ENCODE measurements at regions not wholly inside any gene's neighbourhood (a gene's known extent, or its start where the extent isn't known, plus 50 kb on each side); places are given as distances from the start of the nearest gene placed in this dataset.

- Mint-ChIP-seq H3K27me3 (ENCODE audit: insufficient read depth) (no peaks in the 10 kb centered on the region), H3K9me3 (peaks cover 4% of the 10 kb centered on the region), H3K4me3 (no peak overlapping the region), H3K36me3 (ENCODE audit: low read depth) (no peaks in the 10 kb centered on the region), H3K4me1 (ENCODE audit: low read depth) (no peaks in the 10 kb centered on the region), H3K27ac (no peak overlapping the region)
- intact Hi-C loops (cut with micrococcal nuclease) = no loop called here
- DNase-seq (ENCODE audit: low spot score) = no peak
Measured at GRCh38 chr18:37684590-37684989, 119.0 kb upstream of the CELF4 start.

- intact Hi-C loops (cut with micrococcal nuclease) = no loop called here
- Mint-ChIP-seq H3K27ac (no peak overlapping the region), H3K4me1 (ENCODE audit: low read depth) (no peaks in the 10 kb centered on the region), H3K4me3 (no peak overlapping the region), H3K36me3 (ENCODE audit: low read depth) (no peaks in the 10 kb centered on the region), H3K9me3 (peaks cover 4% of the 10 kb centered on the region), H3K27me3 (ENCODE audit: insufficient read depth) (no peaks in the 10 kb centered on the region)
- no peak for DNase-seq (ENCODE audit: low spot score)
Measured at GRCh38 chr18:37684183-37684582, 118.6 kb upstream of the CELF4 start.

GRCh38 chr18:37680911-37681310 lies 115.3 kb upstream of the CELF4 start:
- Mint-ChIP-seq H3K4me3 (no peak overlapping the region), H3K27ac (no peak overlapping the region), H3K9me3 (peaks cover 4% of the 10 kb centered on the region), H3K27me3 (ENCODE audit: insufficient read depth) (no peaks in the 10 kb centered on the region), H3K4me1 (ENCODE audit: low read depth) (no peaks in the 10 kb centered on the region), H3K36me3 (ENCODE audit: low read depth) (no peaks in the 10 kb centered on the region)
- DNase-seq (ENCODE audit: low spot score) = no peak
- intact Hi-C loops (cut with micrococcal nuclease) = no loop called here

- Mint-ChIP-seq H3K36me3 (ENCODE audit: low read depth) (no peaks in the 10 kb centered on the region), H3K27me3 (ENCODE audit: insufficient read depth) (no peaks in the 10 kb centered on the region), H3K4me3 (no peak overlapping the region), H3K27ac (no peak overlapping the region), H3K9me3 (peaks cover 4% of the 10 kb centered on the region), H3K4me1 (ENCODE audit: low read depth) (no peaks in the 10 kb centered on the region)
- intact Hi-C loops (cut with micrococcal nuclease) = no loop called here
- DNase-seq (ENCODE audit: low spot score) = no peak
Measured at GRCh38 chr18:37676276-37676675, 110.7 kb upstream of the CELF4 start.

- DNase-seq (ENCODE audit: low spot score) = no peak
- Mint-ChIP-seq H3K36me3 (ENCODE audit: low read depth) (no peaks in the 10 kb centered on the region), H3K4me1 (ENCODE audit: low read depth) (no peaks in the 10 kb centered on the region), H3K27ac (no peak overlapping the region), H3K27me3 (ENCODE audit: insufficient read depth) (no peaks in the 10 kb centered on the region), H3K9me3 (peaks cover 4% of the 10 kb centered on the region), H3K4me3 (no peak overlapping the region)
- intact Hi-C loops (cut with micrococcal nuclease) = no loop called here
Measured at GRCh38 chr18:37675699-37676098, 110.1 kb upstream of the CELF4 start.

GRCh38 chr18:37674570-37674969 lies 109.0 kb upstream of the CELF4 start:
- intact Hi-C loops (cut with micrococcal nuclease) = no loop called here
- Mint-ChIP-seq H3K9me3 (no peaks in the 10 kb centered on the region), H3K27ac (no peak overlapping the region), H3K4me3 (no peak overlapping the region), H3K4me1 (ENCODE audit: low read depth) (no peaks in the 10 kb centered on the region), H3K36me3 (ENCODE audit: low read depth) (no peaks in the 10 kb centered on the region), H3K27me3 (ENCODE audit: insufficient read depth) (no peaks in the 10 kb centered on the region)
- no peak for DNase-seq (ENCODE audit: low spot score)

- Mint-ChIP-seq H3K4me1 (ENCODE audit: low read depth) (no peaks in the 10 kb centered on the region), H3K4me3 (no peak overlapping the region), H3K27ac (no peak overlapping the region), H3K9me3 (no peaks in the 10 kb centered on the region), H3K36me3 (ENCODE audit: low read depth) (no peaks in the 10 kb centered on the region), H3K27me3 (ENCODE audit: insufficient read depth) (no peaks in the 10 kb centered on the region)
- DNase-seq (ENCODE audit: low spot score) = no peak
- intact Hi-C loops (cut with micrococcal nuclease) = no loop called here
Measured at GRCh38 chr18:37673671-37674070, 108.1 kb upstream of the CELF4 start.

- DNase-seq (ENCODE audit: low spot score) = no peak
- no peaks in the 10 kb centered on the region for H3K9me3 Mint-ChIP-seq
- H3K36me3 Mint-ChIP-seq (ENCODE audit: low read depth) = no peaks in the 10 kb centered on the region
- no peak overlapping the region for H3K4me3 Mint-ChIP-seq
- no peaks in the 10 kb centered on the region for H3K4me1 Mint-ChIP-seq (ENCODE audit: low read depth)
- H3K27me3 Mint-ChIP-seq (ENCODE audit: insufficient read depth) = no peaks in the 10 kb centered on the region
- H3K27ac Mint-ChIP-seq = no peak overlapping the region
- intact Hi-C loops (cut with micrococcal nuclease) = no loop called here
Measured at GRCh38 chr18:37672932-37673595, 107.5 kb upstream of the CELF4 start.

GRCh38 chr18:37672001-37672400 lies 106.4 kb upstream of the CELF4 start:
- no peaks in the 10 kb centered on the region for H3K36me3 Mint-ChIP-seq (ENCODE audit: low read depth)
- no peaks in the 10 kb centered on the region for H3K27me3 Mint-ChIP-seq (ENCODE audit: insufficient read depth)
- H3K4me3 Mint-ChIP-seq = no peak overlapping the region
- no peak overlapping the region for H3K27ac Mint-ChIP-seq
- intact Hi-C loops (cut with micrococcal nuclease) = no loop called here
- no peaks in the 10 kb centered on the region for H3K4me1 Mint-ChIP-seq (ENCODE audit: low read depth)
- DNase-seq (ENCODE audit: low spot score) = no peak
- no peaks in the 10 kb centered on the region for H3K9me3 Mint-ChIP-seq

- Mint-ChIP-seq H3K27me3 (ENCODE audit: insufficient read depth) (no peaks in the 10 kb centered on the region), H3K4me3 (no peak overlapping the region), H3K27ac (no peak overlapping the region), H3K4me1 (ENCODE audit: low read depth) (no peaks in the 10 kb centered on the region), H3K9me3 (no peaks in the 10 kb centered on the region), H3K36me3 (ENCODE audit: low read depth) (no peaks in the 10 kb centered on the region)
- no peak for DNase-seq (ENCODE audit: low spot score)
- intact Hi-C loops (cut with micrococcal nuclease) = no loop called here
Measured at GRCh38 chr18:37671530-37671929, 105.9 kb upstream of the CELF4 start.

GRCh38 chr18:37671119-37671518 lies 105.5 kb upstream of the CELF4 start:
- no peaks in the 10 kb centered on the region for H3K27me3 Mint-ChIP-seq (ENCODE audit: insufficient read depth)

GRCh38 chr18:37669991-37670534 lies 104.5 kb upstream of the CELF4 start:
- intact Hi-C loops (cut with micrococcal nuclease) = no loop called here
- no peaks in the 10 kb centered on the region for H3K36me3 Mint-ChIP-seq (ENCODE audit: low read depth)

More at GRCh38 chr18:37671119-37671518, 105.5 kb upstream of the CELF4 start:
- no peaks in the 10 kb centered on the region for H3K36me3 Mint-ChIP-seq (ENCODE audit: low read depth)
- intact Hi-C loops (cut with micrococcal nuclease) = no loop called here
- H3K4me1 Mint-ChIP-seq (ENCODE audit: low read depth) = no peaks in the 10 kb centered on the region
- no peaks in the 10 kb centered on the region for H3K9me3 Mint-ChIP-seq
- no peak overlapping the region for H3K4me3 Mint-ChIP-seq
- no peak for DNase-seq (ENCODE audit: low spot score)
- H3K27ac Mint-ChIP-seq = no peak overlapping the region

GRCh38 chr18:37668971-37669747 lies 103.6 kb upstream of the CELF4 start:
- Mint-ChIP-seq H3K27ac (no peak overlapping the region), H3K4me3 (no peak overlapping the region), H3K9me3 (no peaks in the 10 kb centered on the region), H3K27me3 (ENCODE audit: insufficient read depth) (no peaks in the 10 kb centered on the region), H3K36me3 (ENCODE audit: low read depth) (no peaks in the 10 kb centered on the region), H3K4me1 (ENCODE audit: low read depth) (no peaks in the 10 kb centered on the region)
- DNase-seq (ENCODE audit: low spot score) = no peak
- intact Hi-C loops (cut with micrococcal nuclease) = no loop called here

More at GRCh38 chr18:37669991-37670534, 104.5 kb upstream of the CELF4 start:
- Mint-ChIP-seq H3K4me1 (ENCODE audit: low read depth) (no peaks in the 10 kb centered on the region), H3K27ac (no peak overlapping the region), H3K4me3 (no peak overlapping the region), H3K27me3 (ENCODE audit: insufficient read depth) (no peaks in the 10 kb centered on the region), H3K9me3 (no peaks in the 10 kb centered on the region)
- DNase-seq (ENCODE audit: low spot score) = no peak

Measured in activated T-helper 1 cell treated with anti-CD3 and anti-CD28 coated beads, Interleukin-12 subunit alpha, Interleukin-12 subunit beta, Interleukin-2, Interleukin-4 antibody, amounts not matched to agents 30 ng/mL and 10 ng/mL and 1 ng/mL, durations not matched to agents 14 hours and 24 hours and 36 hours (primary cell).